ENCODE measurements at regions not wholly inside any gene's neighbourhood (a gene's known extent, or its start where the extent isn't known, plus 50 kb on each side); places are given as distances from the start of the nearest gene placed in this dataset.

- no peak for TF ChIP-seq CTCF (IDR thresholded peaks at IDR 0.05 in 4 of 5, conservative IDR thresholded peaks at IDR 0.05 in 1 of 5)
- no peak for TF ChIP-seq POLR2A (IDR thresholded peaks at IDR 0.05)
- no peaks in the 10 kb centered on the region for H3K27me3 ChIP-seq
- H3K9me3 ChIP-seq, result no peaks in the 10 kb centered on the region
- no peaks in the 10 kb centered on the region for H3K4me1 ChIP-seq
- no peak for DNase-seq
- no peaks in the 10 kb centered on the region for H3K36me3 ChIP-seq
- H3K27ac ChIP-seq, result no peak overlapping the region
- intact Hi-C loops (cut with DNase I; ENCODE audit: low total_unique reads), result no loop called here
- ATAC-seq, result no peak
- in situ Hi-C loops (cut with MboI; ENCODE audit: low sequenced_read_pairs in 4 of 4), result no loop called here
- H3K4me3 ChIP-seq, result no peak overlapping the region
Observed at GRCh38 chr11:98069861-98070260, 950.9 kb upstream of the CNTN5 start.

- Histone ChIP-seq H3K4me1 (no peaks in the 10 kb centered on the region), H3K9me3 (no peaks in the 10 kb centered on the region), H3K27ac (no peak overlapping the region), H3K36me3 (no peaks in the 10 kb centered on the region), H3K4me3 (no peak overlapping the region), H3K27me3 (no peaks in the 10 kb centered on the region)
- no peak for TF ChIP-seq CTCF (IDR thresholded peaks at IDR 0.05 in 4 of 5, conservative IDR thresholded peaks at IDR 0.05 in 1 of 5)
- no peak for TF ChIP-seq POLR2A (IDR thresholded peaks at IDR 0.05)
- in situ Hi-C loops (cut with MboI; ENCODE audit: low sequenced_read_pairs in 4 of 4), result no loop called here
- DNase-seq (no peak), ATAC-seq (no peak)
- intact Hi-C loops (cut with DNase I; ENCODE audit: low total_unique reads), result no loop called here
Observed at GRCh38 chr11:98090861-98091505, 929.8 kb upstream of the CNTN5 start.

- ATAC-seq (no peak), DNase-seq (no peak)
- TF ChIP-seq POLR2A (IDR thresholded peaks at IDR 0.05), result no peak
- TF ChIP-seq CTCF (IDR thresholded peaks at IDR 0.05 in 4 of 5, conservative IDR thresholded peaks at IDR 0.05 in 1 of 5), result no peak
- in situ Hi-C loops (cut with MboI; ENCODE audit: low sequenced_read_pairs in 4 of 4), result no loop called here
- H3K36me3 ChIP-seq, result no peaks in the 10 kb centered on the region
- intact Hi-C loops (cut with DNase I; ENCODE audit: low total_unique reads), result no loop called here
- no peaks in the 10 kb centered on the region for H3K27me3 ChIP-seq
- H3K27ac ChIP-seq, result no peak overlapping the region
- H3K4me3 ChIP-seq, result no peak overlapping the region
- H3K9me3 ChIP-seq, result no peaks in the 10 kb centered on the region
- H3K4me1 ChIP-seq, result no peaks in the 10 kb centered on the region
Observed at GRCh38 chr11:98099371-98099770, 921.4 kb upstream of the CNTN5 start.

- intact Hi-C loops (cut with DNase I; ENCODE audit: low total_unique reads), result no loop called here
- H3K4me1 ChIP-seq, result no peaks in the 10 kb centered on the region
- no peaks in the 10 kb centered on the region for H3K9me3 ChIP-seq
- H3K27ac ChIP-seq, result no peak overlapping the region
- H3K36me3 ChIP-seq, result no peaks in the 10 kb centered on the region
- DNase-seq, result no peak
- no peak for ATAC-seq
- H3K4me3 ChIP-seq, result no peak overlapping the region
- TF ChIP-seq POLR2A (IDR thresholded peaks at IDR 0.05) (no peak), CTCF (IDR thresholded peaks at IDR 0.05 in 4 of 5, conservative IDR thresholded peaks at IDR 0.05 in 1 of 5) (no peak)
- in situ Hi-C loops (cut with MboI; ENCODE audit: low sequenced_read_pairs in 4 of 4), result no loop called here
- H3K27me3 ChIP-seq, result no peaks in the 10 kb centered on the region
Observed at GRCh38 chr11:98100689-98101088, 920.1 kb upstream of the CNTN5 start.

GRCh38 chr11:98101329-98101728 lies 919.4 kb upstream of the CNTN5 start:
- Histone ChIP-seq H3K9me3 (no peaks in the 10 kb centered on the region), H3K4me3 (no peak overlapping the region), H3K27ac (no peak overlapping the region), H3K36me3 (no peaks in the 10 kb centered on the region), H3K4me1 (no peaks in the 10 kb centered on the region), H3K27me3 (no peaks in the 10 kb centered on the region)
- in situ Hi-C loops (cut with MboI; ENCODE audit: low sequenced_read_pairs in 4 of 4), result no loop called here
- DNase-seq (no peak), ATAC-seq (no peak)
- TF ChIP-seq POLR2A (IDR thresholded peaks at IDR 0.05), result no peak
- no peak for TF ChIP-seq CTCF (IDR thresholded peaks at IDR 0.05 in 4 of 5, conservative IDR thresholded peaks at IDR 0.05 in 1 of 5)
- intact Hi-C loops (cut with DNase I; ENCODE audit: low total_unique reads), result no loop called here

All from gastrocnemius medialis (tissue), 4 donors.